ENCODE measurements at regions not wholly inside any gene's neighbourhood (a gene's known extent, or its start where the extent isn't known, plus 50 kb on each side); places are given as distances from the start of the nearest gene placed in this dataset.

GRCh38 chr18:67411116-67411515, 105.4 kb downstream of the DSEL start:
- intact Hi-C loops (cut with micrococcal nuclease): no loop called here
- H3K4me1 ChIP-seq (ENCODE audit: control insufficient read depth in 1 of 2, insufficient read depth in 2 of 2, low read length in 2 of 2): no peaks in the 10 kb centered on the region
- no peak for DNase-seq
- no peak for TF ChIP-seq CTCF (IDR thresholded peaks at IDR 0.05)
- no peaks in the 10 kb centered on the region for H3K9me3 ChIP-seq (replicated peaks in 1 of 2; ENCODE audit: control insufficient read depth in 1 of 2, insufficient read depth in 1 of 2, low read length in 2 of 2)
- H3K27me3 Mint-ChIP-seq (ENCODE audit: low read depth in 3 of 3): no peaks in the 10 kb centered on the region
- H3K79me2 ChIP-seq (ENCODE audit: insufficient read depth, low read length): no peaks in the 10 kb centered on the region
- no peaks in the 10 kb centered on the region for H3K36me3 Mint-ChIP-seq
- no peak overlapping the region for H3K4me3 ChIP-seq (replicated peaks in 1 of 3; ENCODE audit: low read depth in 2 of 3, low read length in 3 of 3)
- H4K20me1 ChIP-seq (ENCODE audit: insufficient read depth, low read length): no peaks in the 10 kb centered on the region
- H3K36me3 ChIP-seq (replicated peaks in 1 of 2; ENCODE audit: control insufficient read depth in 1 of 2, insufficient read depth in 2 of 2, low read length in 2 of 2): no peaks in the 10 kb centered on the region
- H3K4me3 Mint-ChIP-seq: no peak overlapping the region
- no peak overlapping the region for H3K27ac ChIP-seq (ENCODE audit: low read depth in 1 of 2, low read length in 2 of 2)
- no peak overlapping the region for H3K27ac Mint-ChIP-seq
- no CpG with 5 or more reads among the region's 2 CpGs for WGBS (ENCODE audit: insufficient coverage)
- H3K4me2 ChIP-seq (replicated peaks; ENCODE audit: extremely low read depth, low read length, poor library complexity, severe bottlenecking): no peak overlapping the region
- H3K9me3 Mint-ChIP-seq: no peaks in the 10 kb centered on the region
- no peak overlapping the region for H2AFZ ChIP-seq (ENCODE audit: insufficient read depth, low read depth, low read length, poor library complexity, severe bottlenecking)
- H3K9ac ChIP-seq (ENCODE audit: insufficient read depth, low read length, poor library complexity, severe bottlenecking): no peak overlapping the region
- no peaks in the 10 kb centered on the region for H3K27me3 ChIP-seq (ENCODE audit: control insufficient read depth in 2 of 2, insufficient read depth in 2 of 2, low read length in 2 of 2)
- H3K4me1 Mint-ChIP-seq: no peaks in the 10 kb centered on the region

DNA sequence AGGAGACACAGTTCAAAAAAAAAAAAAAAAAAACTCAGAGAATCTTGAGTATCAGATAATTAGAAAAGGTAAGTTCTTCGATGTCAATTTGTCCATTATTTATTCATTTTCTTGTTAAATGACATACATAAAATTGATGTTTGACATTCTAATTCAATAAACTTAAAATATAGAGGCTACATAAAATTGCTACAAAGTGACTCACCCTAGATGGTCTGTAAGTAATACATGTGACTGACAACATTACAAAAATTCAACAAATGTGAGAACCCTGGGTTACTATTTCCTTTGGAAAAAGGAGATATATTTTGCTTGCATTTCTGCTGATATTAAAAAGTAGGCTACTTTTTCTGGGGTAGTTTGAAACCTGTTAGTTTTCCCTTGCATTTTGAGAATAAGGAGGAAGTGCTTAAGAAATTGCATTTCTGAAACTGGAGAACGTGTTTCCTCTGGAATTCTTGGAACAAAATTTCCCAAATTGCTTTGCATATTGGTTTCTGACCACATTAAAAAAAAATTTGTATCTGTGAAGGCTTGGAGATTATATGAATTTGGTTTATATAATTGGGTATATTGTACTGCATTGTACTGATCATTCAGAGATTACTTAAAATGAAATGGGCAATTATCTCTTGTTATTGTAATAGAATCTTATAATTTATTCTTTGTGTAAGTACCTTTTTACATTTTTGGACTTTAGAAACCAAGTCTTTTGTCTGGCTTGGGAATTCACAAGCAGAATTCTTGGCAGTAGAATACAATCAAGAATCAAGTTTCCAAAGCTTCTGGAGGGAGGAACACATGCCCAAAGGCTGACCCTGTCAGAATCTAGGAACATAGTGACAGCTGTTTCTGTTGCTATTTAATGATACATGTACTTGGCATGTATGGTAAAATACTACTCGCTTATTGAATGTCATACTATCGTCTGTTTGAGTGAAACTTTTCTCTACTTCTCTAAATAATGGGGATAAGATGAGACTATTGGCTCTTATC, 106.1 kb downstream of the DSEL start:
- H3K79me2 ChIP-seq (ENCODE audit: insufficient read depth, low read length): no peaks in the 10 kb centered on the region
- no peak overlapping the region for H3K4me3 ChIP-seq (replicated peaks in 1 of 3; ENCODE audit: low read depth in 2 of 3, low read length in 3 of 3)
- no peak overlapping the region for H2AFZ ChIP-seq (ENCODE audit: insufficient read depth, low read depth, low read length, poor library complexity, severe bottlenecking)
- Mint-ChIP-seq H3K4me3 (no peak overlapping the region), H3K27ac (no peak overlapping the region), H3K4me1 (no peaks in the 10 kb centered on the region), H3K36me3 (no peaks in the 10 kb centered on the region), H3K9me3 (no peaks in the 10 kb centered on the region), H3K27me3 (ENCODE audit: low read depth in 3 of 3) (no peaks in the 10 kb centered on the region)
- no peak overlapping the region for H3K4me2 ChIP-seq (replicated peaks; ENCODE audit: extremely low read depth, low read length, poor library complexity, severe bottlenecking)
- H4K20me1 ChIP-seq (ENCODE audit: insufficient read depth, low read length): no peaks in the 10 kb centered on the region
- intact Hi-C loops (cut with micrococcal nuclease): no loop called here
- no peaks in the 10 kb centered on the region for H3K9me3 ChIP-seq (replicated peaks in 1 of 2; ENCODE audit: control insufficient read depth in 1 of 2, insufficient read depth in 1 of 2, low read length in 2 of 2)
- WGBS (ENCODE audit: insufficient coverage): no CpG with 5 or more reads among the region's 4 CpGs
- H3K9ac ChIP-seq (ENCODE audit: insufficient read depth, low read length, poor library complexity, severe bottlenecking): no peak overlapping the region
- no peak for TF ChIP-seq CTCF (IDR thresholded peaks at IDR 0.05)
- H3K4me1 ChIP-seq (ENCODE audit: control insufficient read depth in 1 of 2, insufficient read depth in 2 of 2, low read length in 2 of 2): no peaks in the 10 kb centered on the region
- no peaks in the 10 kb centered on the region for H3K36me3 ChIP-seq (replicated peaks in 1 of 2; ENCODE audit: control insufficient read depth in 1 of 2, insufficient read depth in 2 of 2, low read length in 2 of 2)
- DNase-seq: no peak
- no peak overlapping the region for H3K27ac ChIP-seq (ENCODE audit: low read depth in 1 of 2, low read length in 2 of 2)
- H3K27me3 ChIP-seq (ENCODE audit: control insufficient read depth in 2 of 2, insufficient read depth in 2 of 2, low read length in 2 of 2): no peaks in the 10 kb centered on the region
